ENCODE measurements at regions not wholly inside any gene's neighbourhood (a gene's known extent, or its start where the extent isn't known, plus 50 kb on each side); places are given as distances from the start of the nearest gene placed in this dataset.

DNA sequence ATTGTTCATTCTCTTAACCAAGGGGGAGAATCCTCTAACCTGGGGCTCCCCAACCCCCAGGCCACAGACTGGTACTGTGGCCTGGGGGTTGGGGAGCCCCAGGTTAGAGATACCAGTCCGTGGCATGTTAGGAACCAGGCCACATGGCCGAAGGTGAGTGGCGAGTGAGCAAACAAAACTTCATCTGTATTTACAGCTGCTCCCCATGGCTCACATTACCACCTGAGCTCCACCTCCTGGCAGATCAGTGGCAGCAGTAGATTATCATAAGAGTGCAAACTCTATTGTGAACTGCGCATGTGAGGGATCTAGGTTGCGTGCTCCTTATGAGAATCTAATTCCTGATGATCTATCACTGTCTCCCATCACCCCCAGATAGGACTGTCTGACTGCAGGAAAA, 957.2 kb upstream of the PRKX start:
- TF ChIP-seq, protein P1, sequence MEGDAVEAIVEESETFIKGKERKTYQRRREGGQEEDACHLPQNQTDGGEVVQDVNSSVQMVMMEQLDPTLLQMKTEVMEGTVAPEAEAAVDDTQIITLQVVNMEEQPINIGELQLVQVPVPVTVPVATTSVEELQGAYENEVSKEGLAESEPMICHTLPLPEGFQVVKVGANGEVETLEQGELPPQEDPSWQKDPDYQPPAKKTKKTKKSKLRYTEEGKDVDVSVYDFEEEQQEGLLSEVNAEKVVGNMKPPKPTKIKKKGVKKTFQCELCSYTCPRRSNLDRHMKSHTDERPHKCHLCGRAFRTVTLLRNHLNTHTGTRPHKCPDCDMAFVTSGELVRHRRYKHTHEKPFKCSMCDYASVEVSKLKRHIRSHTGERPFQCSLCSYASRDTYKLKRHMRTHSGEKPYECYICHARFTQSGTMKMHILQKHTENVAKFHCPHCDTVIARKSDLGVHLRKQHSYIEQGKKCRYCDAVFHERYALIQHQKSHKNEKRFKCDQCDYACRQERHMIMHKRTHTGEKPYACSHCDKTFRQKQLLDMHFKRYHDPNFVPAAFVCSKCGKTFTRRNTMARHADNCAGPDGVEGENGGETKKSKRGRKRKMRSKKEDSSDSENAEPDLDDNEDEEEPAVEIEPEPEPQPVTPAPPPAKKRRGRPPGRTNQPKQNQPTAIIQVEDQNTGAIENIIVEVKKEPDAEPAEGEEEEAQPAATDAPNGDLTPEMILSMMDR (IDR thresholded peaks at IDR 0.05; ENCODE audit: low read depth, low read length): no peak

GRCh38 chrX:4668802-4669536, 955.5 kb upstream of the PRKX start:
- TF ChIP-seq, protein P1 (IDR thresholded peaks at IDR 0.05; ENCODE audit: low read depth, low read length): no peak
- no peak overlapping the region for H3K4me3 ChIP-seq (ENCODE audit: low read depth, low read length)

More for the DNA sequence above, 957.2 kb upstream of the PRKX start:
- no peak overlapping the region for H3K4me3 ChIP-seq (ENCODE audit: low read depth, low read length)

- no peak overlapping the region for H3K4me3 ChIP-seq (ENCODE audit: low read depth, low read length)
- TF ChIP-seq, protein P1 (IDR thresholded peaks at IDR 0.05; ENCODE audit: low read depth, low read length): no peak
These were observed 949.6 kb upstream of the PRKX start for GRCh38 chrX:4663085-4663484.

DNA sequence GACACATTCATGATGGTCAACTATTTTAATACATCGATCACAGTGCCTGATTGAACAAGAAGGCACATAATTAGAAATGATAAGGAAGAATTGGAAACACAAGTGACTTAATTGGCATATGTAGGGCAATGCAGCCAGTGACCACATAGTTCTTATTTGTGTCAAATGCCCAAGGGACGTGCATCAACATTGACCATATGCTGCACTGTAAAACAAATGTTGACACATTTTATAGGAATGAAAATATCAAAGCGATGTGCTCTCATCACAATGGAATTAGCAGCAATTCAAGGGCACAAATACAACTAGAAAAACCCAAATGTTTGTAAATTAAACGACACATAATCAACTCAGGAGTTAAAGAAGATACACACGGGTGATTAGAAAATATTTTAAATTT, 948.3 kb upstream of the PRKX start:
- TF ChIP-seq, protein P1 (IDR thresholded peaks at IDR 0.05; ENCODE audit: low read depth, low read length): no peak
- H3K4me3 ChIP-seq (ENCODE audit: low read depth, low read length): no peak overlapping the region

DNA sequence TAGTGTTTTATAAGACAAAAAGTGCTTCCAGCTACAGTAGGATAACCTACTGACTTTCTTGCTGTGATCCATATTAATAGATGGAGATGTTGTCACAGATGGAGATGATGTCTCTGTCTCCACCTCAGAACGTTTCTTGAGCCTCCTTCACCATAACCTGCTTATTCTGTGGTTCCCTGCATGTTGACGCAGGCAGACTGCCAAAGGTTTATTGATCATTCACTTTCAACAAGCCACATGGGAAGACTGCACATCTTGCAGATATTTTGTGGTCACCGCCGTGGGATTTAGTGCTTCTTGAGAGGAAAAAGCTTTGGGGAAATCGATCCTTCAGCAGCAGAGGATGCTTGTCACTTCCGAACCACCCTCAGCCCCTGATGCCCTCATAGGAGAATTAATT, 943.0 kb upstream of the PRKX start:
- TF ChIP-seq, protein P1 (IDR thresholded peaks at IDR 0.05; ENCODE audit: low read depth, low read length): no peak
- no peak overlapping the region for H3K4me3 ChIP-seq (ENCODE audit: low read depth, low read length)

DNA sequence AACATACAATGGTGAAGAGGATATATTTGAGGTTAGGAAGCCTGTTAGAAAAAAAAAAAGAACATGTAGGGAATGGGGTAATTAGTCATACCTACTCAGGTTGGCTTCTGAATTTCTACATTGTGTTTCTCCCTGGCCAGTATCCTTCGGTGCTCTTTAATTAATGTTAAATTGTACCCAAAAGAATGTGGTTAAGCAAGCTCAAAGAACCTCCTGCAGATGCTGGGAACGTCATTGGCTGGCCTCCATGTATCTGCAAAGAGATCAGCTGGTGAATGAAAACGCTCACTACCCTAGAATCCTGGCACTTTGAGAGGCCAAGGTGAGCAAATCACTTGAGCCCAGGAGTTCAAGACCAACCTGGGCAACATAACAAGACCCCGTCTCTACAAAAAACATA, 942.3 kb upstream of the PRKX start:
- TF ChIP-seq, protein P1 (IDR thresholded peaks at IDR 0.05; ENCODE audit: low read depth, low read length): no peak
- H3K4me3 ChIP-seq (ENCODE audit: low read depth, low read length): no peak overlapping the region

DNA sequence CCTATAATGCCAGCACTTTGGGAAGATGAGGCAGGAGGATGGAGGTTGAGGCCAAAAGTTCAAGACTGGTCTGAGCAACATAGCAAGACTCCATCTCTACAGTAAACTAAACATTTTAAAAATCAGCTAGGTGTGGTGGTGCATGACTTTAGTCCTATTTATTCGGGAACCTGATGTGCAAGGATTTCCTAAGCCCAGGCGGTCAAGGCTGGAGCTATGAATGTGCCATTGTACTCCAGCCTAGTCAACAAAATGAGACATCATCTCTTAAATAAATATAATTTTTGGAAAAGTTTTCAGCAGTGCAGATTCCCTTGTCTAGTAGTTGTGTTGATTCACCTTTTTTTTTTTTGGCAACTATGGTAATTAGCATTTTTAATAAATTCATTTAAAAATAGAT, 928.7 kb upstream of the PRKX start:
- H3K4me3 ChIP-seq (ENCODE audit: low read depth, low read length): no peak overlapping the region
- TF ChIP-seq, protein P1 (IDR thresholded peaks at IDR 0.05; ENCODE audit: low read depth, low read length): no peak

Measured in WI38 (cell line).